22Rv1 (cell line): ENCODE measurements at regions not wholly inside any gene's neighbourhood (a gene's known extent, or its start where the extent isn't known, plus 50 kb on each side); places are given as distances from the start of the nearest gene placed in this dataset.

Source experiments
- ZFX ChIP-seq: fragments of 450-650 bp; IDR thresholded peaks from 2 replicates; pipeline ENCODE4 v1.6.1; 2017; ENCODE audit warnings: antibody characterized with exemption, borderline replicate concordance
- TF ChIP-seq, protein P1 (sequence below): fragments of 450-650 bp; IDR thresholded peaks from 2 replicates; pipeline ENCODE4 v1.5.1; 2017; ENCODE audit warnings: mild to moderate bottlenecking

DNA sequence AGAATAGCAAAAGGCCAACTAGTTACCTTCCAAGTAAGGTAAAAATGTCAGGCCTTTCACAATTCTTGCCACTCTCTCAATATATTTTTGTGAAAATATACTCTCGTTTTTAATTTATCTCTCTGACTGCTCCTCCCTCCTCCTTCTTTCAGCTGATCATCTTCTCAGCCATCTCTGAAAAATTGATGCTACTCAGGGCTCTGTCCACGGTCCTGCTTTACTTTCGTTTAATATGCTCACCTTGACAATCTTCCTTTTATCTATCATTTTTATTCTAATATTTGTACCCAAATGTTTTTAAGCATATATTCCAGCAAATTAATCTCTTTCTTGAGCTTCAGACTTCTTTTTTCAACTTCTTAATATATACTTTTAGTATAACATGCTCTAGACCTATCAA is 1362.1 kb downstream of the ROBO1 start:
- TF ChIP-seq, protein P1, sequence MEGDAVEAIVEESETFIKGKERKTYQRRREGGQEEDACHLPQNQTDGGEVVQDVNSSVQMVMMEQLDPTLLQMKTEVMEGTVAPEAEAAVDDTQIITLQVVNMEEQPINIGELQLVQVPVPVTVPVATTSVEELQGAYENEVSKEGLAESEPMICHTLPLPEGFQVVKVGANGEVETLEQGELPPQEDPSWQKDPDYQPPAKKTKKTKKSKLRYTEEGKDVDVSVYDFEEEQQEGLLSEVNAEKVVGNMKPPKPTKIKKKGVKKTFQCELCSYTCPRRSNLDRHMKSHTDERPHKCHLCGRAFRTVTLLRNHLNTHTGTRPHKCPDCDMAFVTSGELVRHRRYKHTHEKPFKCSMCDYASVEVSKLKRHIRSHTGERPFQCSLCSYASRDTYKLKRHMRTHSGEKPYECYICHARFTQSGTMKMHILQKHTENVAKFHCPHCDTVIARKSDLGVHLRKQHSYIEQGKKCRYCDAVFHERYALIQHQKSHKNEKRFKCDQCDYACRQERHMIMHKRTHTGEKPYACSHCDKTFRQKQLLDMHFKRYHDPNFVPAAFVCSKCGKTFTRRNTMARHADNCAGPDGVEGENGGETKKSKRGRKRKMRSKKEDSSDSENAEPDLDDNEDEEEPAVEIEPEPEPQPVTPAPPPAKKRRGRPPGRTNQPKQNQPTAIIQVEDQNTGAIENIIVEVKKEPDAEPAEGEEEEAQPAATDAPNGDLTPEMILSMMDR = no peak
- TF ChIP-seq ZFX = no peak
